Upper lobe of left lung (tissue), 4 donors: ENCODE measurements at regions not wholly inside any gene's neighbourhood (a gene's known extent, or its start where the extent isn't known, plus 50 kb on each side); places are given as distances from the start of the nearest gene placed in this dataset.
A peak's percentile ranks its signal among the peaks of the same experiment; 100 is the strongest.
"Not testable (repeated sequence)": the region's sequence is repeated elsewhere in the genome, so short reads cannot be mapped to it uniquely, and the experiment has no call there.

Source experiments
- EP300 ChIP-seq, 4 donors: sonication (generic); formaldehyde crosslinking; IDR thresholded peaks; one replicate each; pipeline ENCODE4 v1.5.1; 2017; ENCODE audit warnings: antibody characterized with exemption in 4 of 4, control low read depth in 2 of 4
- POLR2A ChIP-seq, 4 donors: fragments of 450-650 bp; IDR thresholded peaks; one replicate each; pipeline ENCODE4 v1.5.1; 2016 to 2017; ENCODE audit warnings: antibody characterized with exemption in 4 of 4, mild to moderate bottlenecking in 2 of 4
- TF ChIP-seq, protein P1 (sequence below), 6 experiments: fragments of 450-650 bp in 4 of 6; fragments of 200-600 bp in 2 of 6; sonication (generic) in 2 of 6; IDR thresholded peaks; one replicate each; pipeline ENCODE4 v1.5.1; 2016 to 2019; ENCODE audit warnings: antibody characterized with exemption in 6 of 6

DNA sequence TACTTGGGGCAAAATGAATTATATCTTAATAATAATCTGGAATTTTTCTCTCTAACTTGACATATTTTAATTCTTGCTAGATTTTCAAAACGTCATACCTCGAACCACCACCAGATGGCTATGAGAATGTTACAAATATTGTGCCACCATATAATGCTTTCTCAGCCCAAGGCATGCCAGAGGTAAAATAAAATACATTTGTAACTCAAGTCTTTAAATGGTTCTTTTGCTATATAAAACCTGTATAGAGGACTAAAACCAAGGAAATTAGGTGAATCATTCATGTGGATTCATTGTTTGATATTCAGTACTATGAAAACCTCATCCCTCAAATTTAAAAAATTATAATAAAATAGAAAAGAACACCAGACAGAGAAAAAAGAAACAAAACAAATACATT, 72.2 kb upstream of the XKR3 start:
- TF ChIP-seq, protein P1, sequence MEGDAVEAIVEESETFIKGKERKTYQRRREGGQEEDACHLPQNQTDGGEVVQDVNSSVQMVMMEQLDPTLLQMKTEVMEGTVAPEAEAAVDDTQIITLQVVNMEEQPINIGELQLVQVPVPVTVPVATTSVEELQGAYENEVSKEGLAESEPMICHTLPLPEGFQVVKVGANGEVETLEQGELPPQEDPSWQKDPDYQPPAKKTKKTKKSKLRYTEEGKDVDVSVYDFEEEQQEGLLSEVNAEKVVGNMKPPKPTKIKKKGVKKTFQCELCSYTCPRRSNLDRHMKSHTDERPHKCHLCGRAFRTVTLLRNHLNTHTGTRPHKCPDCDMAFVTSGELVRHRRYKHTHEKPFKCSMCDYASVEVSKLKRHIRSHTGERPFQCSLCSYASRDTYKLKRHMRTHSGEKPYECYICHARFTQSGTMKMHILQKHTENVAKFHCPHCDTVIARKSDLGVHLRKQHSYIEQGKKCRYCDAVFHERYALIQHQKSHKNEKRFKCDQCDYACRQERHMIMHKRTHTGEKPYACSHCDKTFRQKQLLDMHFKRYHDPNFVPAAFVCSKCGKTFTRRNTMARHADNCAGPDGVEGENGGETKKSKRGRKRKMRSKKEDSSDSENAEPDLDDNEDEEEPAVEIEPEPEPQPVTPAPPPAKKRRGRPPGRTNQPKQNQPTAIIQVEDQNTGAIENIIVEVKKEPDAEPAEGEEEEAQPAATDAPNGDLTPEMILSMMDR (IDR thresholded peaks at IDR 0.05) = peak in 1 of 6 experiments; percentile 5
- TF ChIP-seq EP300, POLR2A (IDR thresholded peaks at IDR 0.05): not testable (repeated sequence)
